ENCODE measurements at regions not wholly inside any gene's neighbourhood (a gene's known extent, or its start where the extent isn't known, plus 50 kb on each side); places are given as distances from the start of the nearest gene placed in this dataset.

- Histone ChIP-seq H3K9me3 (no peaks in the 10 kb centered on the region), H3K27ac (no peak overlapping the region), H3K27me3 (replicated peaks in 1 of 7) (peaks cover 0 to 72% (median 0%) of the 10 kb centered on the region in 7 donors), H3K36me3 (no peaks in the 10 kb centered on the region), H3K4me1 (peaks cover 0 to 6% (median 0%) of the 10 kb centered on the region in 6 donors), H3K4me3 (no peak overlapping the region)
- DNase-seq = peak; percentile 63
- TF ChIP-seq POLR2A (IDR thresholded peaks at IDR 0.05) = no peak
- TF ChIP-seq, protein P1, sequence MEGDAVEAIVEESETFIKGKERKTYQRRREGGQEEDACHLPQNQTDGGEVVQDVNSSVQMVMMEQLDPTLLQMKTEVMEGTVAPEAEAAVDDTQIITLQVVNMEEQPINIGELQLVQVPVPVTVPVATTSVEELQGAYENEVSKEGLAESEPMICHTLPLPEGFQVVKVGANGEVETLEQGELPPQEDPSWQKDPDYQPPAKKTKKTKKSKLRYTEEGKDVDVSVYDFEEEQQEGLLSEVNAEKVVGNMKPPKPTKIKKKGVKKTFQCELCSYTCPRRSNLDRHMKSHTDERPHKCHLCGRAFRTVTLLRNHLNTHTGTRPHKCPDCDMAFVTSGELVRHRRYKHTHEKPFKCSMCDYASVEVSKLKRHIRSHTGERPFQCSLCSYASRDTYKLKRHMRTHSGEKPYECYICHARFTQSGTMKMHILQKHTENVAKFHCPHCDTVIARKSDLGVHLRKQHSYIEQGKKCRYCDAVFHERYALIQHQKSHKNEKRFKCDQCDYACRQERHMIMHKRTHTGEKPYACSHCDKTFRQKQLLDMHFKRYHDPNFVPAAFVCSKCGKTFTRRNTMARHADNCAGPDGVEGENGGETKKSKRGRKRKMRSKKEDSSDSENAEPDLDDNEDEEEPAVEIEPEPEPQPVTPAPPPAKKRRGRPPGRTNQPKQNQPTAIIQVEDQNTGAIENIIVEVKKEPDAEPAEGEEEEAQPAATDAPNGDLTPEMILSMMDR (IDR thresholded peaks at IDR 0.05 in 8 of 11, conservative IDR thresholded peaks at IDR 0.05 in 3 of 11) = no peak
- no peak for TF ChIP-seq POLR2AphosphoS5 (IDR thresholded peaks at IDR 0.05)
- WGBS, 5 donors = 68 to 84% (median 80%) methylated on average over 8 of the region's 8 CpGs
- intact Hi-C loops (cut with DNase I; ENCODE audit: low total_unique reads) = no loop called here
Measured at GRCh38 chr11:69903211-69903610, 84.0 kb upstream of the FGF3 start.

GRCh38 chr11:69904161-69904973, 85.2 kb upstream of the FGF3 start:
- TF ChIP-seq POLR2A (IDR thresholded peaks at IDR 0.05) = no peak
- TF ChIP-seq, protein P1 (IDR thresholded peaks at IDR 0.05 in 8 of 11, conservative IDR thresholded peaks at IDR 0.05 in 3 of 11) = no peak
- no peak for TF ChIP-seq POLR2AphosphoS5 (IDR thresholded peaks at IDR 0.05)
- H3K36me3 ChIP-seq = no peaks in the 10 kb centered on the region
- H3K9me3 ChIP-seq = no peaks in the 10 kb centered on the region
- H3K27ac ChIP-seq = no peak overlapping the region
- intact Hi-C loops (cut with DNase I; ENCODE audit: low total_unique reads) = no loop called here
- H3K4me3 ChIP-seq = no peak overlapping the region
- peaks cover 0 to 6% (median 0%) of the 10 kb centered on the region in 6 donors for H3K4me1 ChIP-seq
- DNase-seq = peak; percentile 61
- H3K27me3 ChIP-seq (replicated peaks in 1 of 7) = peaks cover 0 to 75% (median 6%) of the 10 kb centered on the region in 7 donors
- WGBS, 5 donors = 47 to 61% (median 57%) methylated on average over 12 to 14 of the region's 14 CpGs

- Histone ChIP-seq H3K27ac (no peak overlapping the region), H3K9me3 (no peaks in the 10 kb centered on the region), H3K27me3 (replicated peaks in 1 of 7) (peaks cover 0 to 81% (median 13%) of the 10 kb centered on the region in 7 donors), H3K4me3 (no peak overlapping the region), H3K4me1 (peaks cover 0 to 11% (median 0%) of the 10 kb centered on the region in 6 donors), H3K36me3 (no peaks in the 10 kb centered on the region)
- DNase-seq = peak; percentile 45
- 73 to 90% (median 79%) methylated on average over 6 of the region's 6 CpGs for WGBS, 5 donors
- TF ChIP-seq, protein P1 (IDR thresholded peaks at IDR 0.05 in 8 of 11, conservative IDR thresholded peaks at IDR 0.05 in 3 of 11) = no peak
- TF ChIP-seq POLR2A (IDR thresholded peaks at IDR 0.05) (no peak), POLR2AphosphoS5 (IDR thresholded peaks at IDR 0.05) (no peak)
- intact Hi-C loops (cut with DNase I; ENCODE audit: low total_unique reads) = no loop called here
Measured at GRCh38 chr11:69904974-69905535, 85.8 kb upstream of the FGF3 start.

All from spleen (tissue), 11 donors.